Body of pancreas (tissue), 4 donors: ENCODE measurements at regions not wholly inside any gene's neighbourhood (a gene's known extent, or its start where the extent isn't known, plus 50 kb on each side); places are given as distances from the start of the nearest gene placed in this dataset.

Experiments
- CTCF ChIP-seq, 7 experiments: fragments of 450-650 bp in 4 of 7; fragments of 200-600 bp in 3 of 7; sonication (generic) in 3 of 7; IDR thresholded peaks; one replicate each; pipeline ENCODE4 v1.5.1; 2016 to 2019; ENCODE audit warnings: antibody characterized with exemption in 7 of 7
- POLR2A ChIP-seq, 3 donors: fragments of 450-650 bp; IDR thresholded peaks; one replicate each; pipeline ENCODE4 v1.6.1; 2016; ENCODE audit warnings: antibody characterized with exemption in 3 of 3, mild to moderate bottlenecking in 2 of 3

GRCh38 chr3:68468695-68469375, 463.5 kb downstream of the TAFA4 start:
- TF ChIP-seq CTCF (IDR thresholded peaks at IDR 0.05) (no peak), POLR2A (IDR thresholded peaks at IDR 0.05) (no peak)
